GM19351 (cell line): ENCODE measurements at regions not wholly inside any gene's neighbourhood (a gene's known extent, or its start where the extent isn't known, plus 50 kb on each side); places are given as distances from the start of the nearest gene placed in this dataset.

Experiments used
- ATAC-seq: cut with Tn5 transposase; IDR thresholded peaks from one replicate; pipeline ENCODE4 v1.9.1; 2021; ENCODE audit warnings: mild to moderate bottlenecking, moderate library complexity; ENCODE audit not compliant: unreplicated experiment

DNA sequence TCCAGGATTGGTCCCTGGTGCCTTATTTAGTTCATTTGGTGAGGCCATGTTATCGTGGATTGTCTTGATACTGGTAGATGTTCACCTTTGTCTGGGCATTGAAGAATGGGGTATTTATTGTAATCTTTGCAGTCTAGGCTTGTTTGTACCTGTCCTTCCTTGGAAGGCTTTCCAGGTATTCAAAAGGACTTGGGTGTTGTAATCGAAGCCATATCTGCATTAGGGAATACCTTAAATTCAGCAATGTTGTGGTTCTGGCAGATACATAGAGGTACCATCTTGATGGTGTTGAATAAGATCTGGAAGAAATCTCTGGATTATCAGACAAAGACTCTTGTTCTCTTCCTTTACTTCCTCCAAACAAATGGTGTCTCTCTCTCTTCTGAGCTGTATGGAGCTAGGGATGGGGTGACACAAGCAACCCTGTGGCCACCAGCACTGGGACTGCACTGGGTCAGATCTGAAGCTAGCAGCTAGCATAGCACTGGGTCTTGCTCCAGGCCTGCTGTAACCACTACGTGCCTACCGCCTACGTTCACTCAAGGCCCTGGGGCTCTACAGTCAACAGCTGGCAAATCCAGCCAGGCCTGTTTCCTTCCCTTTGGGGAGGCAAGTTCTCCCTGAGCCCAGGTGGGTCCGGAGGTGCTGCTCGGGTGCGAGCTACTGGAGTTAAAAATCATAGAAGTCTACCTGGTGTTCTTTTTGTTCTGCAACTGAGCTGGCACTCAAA, 261.1 kb upstream of the CITED2 start:
- ATAC-seq, result no peak

- ATAC-seq, result no peak
These were observed 258.4 kb upstream of the CITED2 start for GRCh38 chr6:139632840-139633239.

DNA sequence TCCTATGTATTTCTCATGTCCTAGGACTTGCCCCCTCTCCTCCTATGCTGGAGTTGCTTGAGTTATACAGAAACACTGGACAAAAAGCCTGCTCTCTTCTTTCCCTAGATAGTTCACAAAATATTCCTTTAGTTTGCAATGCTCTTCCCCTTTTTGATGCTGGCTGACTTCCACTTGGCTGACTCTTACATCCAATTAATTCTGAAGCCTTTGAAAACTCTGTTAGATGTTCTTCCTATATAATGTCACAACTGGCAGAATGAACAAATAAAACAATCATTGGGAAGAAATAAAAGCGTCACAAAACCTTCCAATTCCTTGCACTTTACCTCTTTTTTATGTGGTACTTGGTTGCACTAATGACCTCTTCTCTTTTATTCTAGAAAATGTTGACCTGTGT, 253.8 kb upstream of the CITED2 start:
- ATAC-seq, result no peak

DNA sequence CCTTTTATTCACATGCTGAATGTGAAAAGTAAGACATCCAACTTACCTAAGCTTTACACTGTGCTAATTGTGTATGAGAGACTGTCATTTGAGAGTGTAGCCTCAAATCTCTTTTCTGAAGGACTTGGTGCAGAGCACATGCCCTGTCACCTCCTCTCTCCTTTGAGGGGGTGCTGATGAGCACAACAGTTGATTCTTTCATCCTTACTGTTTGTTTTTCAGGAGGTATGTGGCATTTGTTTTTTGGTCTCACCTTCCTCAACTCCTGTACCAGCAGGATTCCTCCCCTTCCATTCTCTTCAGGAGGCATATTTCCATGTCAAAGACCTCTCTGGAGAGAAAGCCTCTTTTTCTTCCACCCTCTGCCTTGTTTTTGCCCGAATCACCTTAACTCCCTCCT, 252.6 kb upstream of the CITED2 start:
- ATAC-seq, result no peak

DNA sequence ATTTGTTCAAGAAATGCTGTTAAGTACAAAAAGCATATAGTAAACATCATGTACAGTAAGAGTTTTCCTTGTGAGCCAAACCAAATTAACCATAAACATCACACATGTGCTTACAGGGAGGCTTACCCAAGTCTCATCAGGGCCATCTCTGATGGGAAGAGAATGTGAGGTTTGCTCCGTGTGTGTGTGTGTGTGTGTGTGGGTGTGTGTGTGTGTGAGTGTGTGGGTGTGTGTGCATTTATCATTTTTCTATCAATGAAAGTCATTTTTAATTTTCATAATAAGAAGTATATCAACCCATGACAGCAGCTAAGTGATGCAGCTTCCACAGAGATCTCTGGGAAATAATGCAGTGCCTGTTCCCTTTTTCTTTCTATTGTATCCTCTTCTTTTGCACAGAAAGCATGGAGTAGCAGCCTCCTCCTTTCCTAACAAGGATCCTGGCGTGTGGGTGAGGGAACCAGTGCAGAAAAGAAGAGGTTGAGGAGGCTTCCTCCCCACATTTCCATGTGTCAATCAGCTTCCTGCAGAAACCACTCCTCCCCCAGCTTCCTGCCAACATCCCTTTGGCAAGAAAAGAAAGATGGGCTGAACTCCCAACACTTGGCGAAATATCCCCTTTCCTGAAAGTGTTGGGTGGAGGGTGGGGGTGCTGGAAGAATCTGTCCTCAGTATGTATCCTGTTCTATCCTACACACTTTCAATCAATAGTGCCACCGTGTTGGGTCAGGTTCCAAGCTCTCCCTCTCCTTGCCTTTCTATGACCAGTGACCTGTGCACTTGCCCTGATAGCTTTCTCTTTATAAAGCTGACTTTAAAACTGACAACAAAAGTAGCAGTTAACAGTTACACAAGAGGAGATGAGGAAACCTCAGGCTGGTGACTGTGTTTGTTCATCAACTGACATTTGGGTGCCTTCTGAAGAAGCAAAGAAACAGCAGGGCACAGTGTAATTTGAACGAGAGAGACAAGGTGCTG, 251.8 kb upstream of the CITED2 start:
- no peak for ATAC-seq

DNA sequence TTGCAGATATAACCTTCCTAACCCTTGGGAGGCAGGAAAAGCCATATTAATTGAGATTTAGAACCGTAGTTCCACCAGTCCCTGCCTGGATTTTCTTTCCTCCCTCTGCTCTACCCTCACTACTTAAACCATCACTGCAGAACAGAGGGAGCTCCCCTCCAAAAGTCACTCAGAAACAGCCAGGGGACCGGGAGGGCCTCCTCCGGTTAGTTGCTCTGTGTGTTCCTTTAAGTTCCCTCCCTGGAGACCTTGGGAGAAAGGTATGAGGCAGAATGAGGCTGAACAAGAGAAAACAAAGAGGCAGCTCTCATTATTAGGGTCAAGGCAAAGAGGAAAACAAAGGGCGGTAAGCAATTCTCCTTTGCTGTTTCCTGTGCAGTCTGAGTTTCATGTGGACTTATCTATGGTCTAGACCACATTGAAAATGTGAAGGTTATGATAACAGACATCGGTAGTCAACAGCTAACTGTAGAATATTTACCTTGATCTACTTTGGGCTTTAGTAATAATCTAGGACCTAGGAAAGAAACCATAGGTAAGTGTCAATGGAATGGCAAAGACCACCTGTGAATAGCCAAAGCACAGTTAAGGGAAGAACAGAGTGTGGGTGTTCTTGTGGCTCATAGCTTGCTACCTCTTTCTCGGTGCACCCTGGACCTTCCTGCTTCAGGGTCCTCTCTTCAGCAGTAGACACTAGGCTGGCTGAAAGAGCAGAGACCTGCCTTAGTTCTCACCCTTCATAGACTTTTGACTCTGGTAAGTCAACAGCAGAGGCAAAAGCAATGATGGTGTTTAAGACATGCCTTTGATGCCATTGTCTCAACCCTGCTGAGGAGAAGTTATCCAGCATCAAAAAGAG, 250.9 kb upstream of the CITED2 start:
- ATAC-seq, result no peak

GRCh38 chr6:139623372-139623771, 248.9 kb upstream of the CITED2 start:
- no peak for ATAC-seq

DNA sequence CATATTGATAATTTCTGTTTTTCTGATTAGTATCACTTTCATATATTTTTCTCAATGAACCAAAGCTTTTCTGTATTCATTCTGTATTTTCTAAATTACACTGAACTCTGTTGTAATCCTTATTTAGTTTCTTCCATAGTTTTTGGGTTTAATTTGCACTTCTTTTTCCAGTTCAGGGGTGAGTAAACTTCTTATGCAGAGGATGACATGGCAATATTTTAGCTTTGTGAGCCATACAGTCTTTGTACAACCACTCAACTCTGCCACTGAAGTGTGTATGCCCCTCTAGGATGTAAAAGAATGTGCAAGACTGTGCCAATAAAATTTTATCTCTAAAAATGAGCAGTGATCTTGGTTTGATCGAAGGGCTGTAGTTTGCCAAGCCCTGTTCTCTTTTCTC, 239.0 kb upstream of the CITED2 start:
- no peak for ATAC-seq

DNA sequence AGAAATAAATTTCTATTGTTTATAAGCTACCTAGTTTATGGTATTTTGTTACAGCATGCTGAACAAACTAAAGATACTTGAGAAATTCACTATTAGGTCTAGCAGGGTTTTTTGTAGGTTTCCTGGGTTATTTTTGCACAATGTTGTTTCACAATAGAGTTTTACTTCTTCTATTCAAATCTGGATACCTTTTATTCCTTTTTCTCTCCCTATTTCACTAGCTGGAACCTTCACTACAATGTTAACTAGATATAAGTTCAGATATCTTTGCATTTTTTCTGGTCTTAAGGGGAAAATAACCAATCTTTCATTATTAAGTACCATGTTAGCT, 237.7 kb upstream of the CITED2 start:
- no peak for ATAC-seq

- ATAC-seq, result no peak
These were observed 237.1 kb upstream of the CITED2 start for GRCh38 chr6:139611327-139612134.

DNA sequence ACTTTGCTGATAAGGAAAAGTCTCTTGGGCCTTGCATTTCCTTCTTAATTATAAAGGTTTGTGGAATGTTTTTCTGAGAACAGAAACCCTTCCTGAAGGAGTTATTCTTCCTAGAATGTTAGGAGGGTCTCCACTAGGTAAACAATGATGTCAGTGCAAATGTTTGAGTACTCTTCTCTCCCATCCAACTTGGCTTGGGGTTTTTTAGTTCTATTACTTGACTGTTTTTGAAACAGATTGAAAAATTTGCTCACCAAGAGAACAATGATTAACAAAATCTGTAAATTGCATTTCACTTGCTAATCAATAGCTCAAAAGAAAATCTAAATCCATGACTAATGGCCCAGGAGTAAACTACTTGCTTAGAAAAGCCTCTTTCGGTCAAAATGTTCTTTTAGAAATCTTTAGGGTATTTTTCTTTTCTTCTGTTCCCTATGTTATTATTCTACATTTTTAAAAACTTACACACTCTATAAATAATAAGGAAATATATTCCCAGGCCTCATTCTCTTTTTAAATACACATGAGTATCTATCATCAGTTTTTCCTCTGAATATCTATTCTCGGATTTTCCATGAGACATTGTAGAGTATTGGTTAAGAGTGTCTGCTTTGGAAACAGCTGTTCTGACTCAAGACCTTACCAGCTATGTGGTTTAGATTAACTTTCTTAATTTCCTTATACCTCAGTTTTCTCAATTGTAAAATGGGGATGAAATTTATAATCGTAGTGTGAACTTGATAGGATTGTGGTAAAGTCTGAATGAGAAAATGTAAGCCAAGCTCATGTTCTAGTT, 234.2 kb upstream of the CITED2 start:
- no peak for ATAC-seq

GRCh38 chr6:139605350-139605749, 230.9 kb upstream of the CITED2 start:
- no peak for ATAC-seq

- no peak for ATAC-seq
These were observed 229.1 kb upstream of the CITED2 start for GRCh38 chr6:139603581-139603980.

- ATAC-seq, result no peak
These were observed 228.1 kb upstream of the CITED2 start for GRCh38 chr6:139602577-139602976.

GRCh38 chr6:139600919-139601475, 226.5 kb upstream of the CITED2 start:
- peak; percentile 97 for ATAC-seq

DNA sequence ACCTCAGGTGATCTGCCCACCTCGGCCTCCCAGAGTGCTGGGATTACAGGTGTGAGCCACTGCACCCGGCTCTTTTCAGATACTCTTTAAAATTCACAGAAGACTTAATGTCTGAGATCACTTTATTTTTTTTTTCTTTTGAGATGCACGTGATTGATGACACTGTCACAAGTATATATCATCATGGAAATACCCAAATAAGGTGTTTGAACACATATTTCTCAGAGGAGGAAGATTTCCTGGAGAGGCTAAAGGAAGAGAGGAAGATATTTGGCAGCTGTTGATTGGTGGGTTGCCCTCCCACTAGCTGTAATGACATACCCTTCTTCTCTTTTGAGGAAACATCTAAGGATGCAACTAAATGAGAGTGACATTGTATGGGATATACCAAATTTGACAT, 225.9 kb upstream of the CITED2 start:
- peak; percentile 4 for ATAC-seq

- ATAC-seq, result no peak
These were observed 223.6 kb upstream of the CITED2 start for GRCh38 chr6:139597771-139598755.

GRCh38 chr6:139597087-139597763, 222.8 kb upstream of the CITED2 start:
- no peak for ATAC-seq
